ENCODE measurements at regions not wholly inside any gene's neighbourhood (a gene's known extent, or its start where the extent isn't known, plus 50 kb on each side); places are given as distances from the start of the nearest gene placed in this dataset.
"Not testable (repeated sequence)": the region's sequence is repeated elsewhere in the genome, so short reads cannot be mapped to it uniquely, and the experiment has no call there.

GRCh38 chr6:165776691-165777090 lies 113.7 kb upstream of the PDE10A start:
- no peak for DNase-seq

- no peak for DNase-seq
Measured at GRCh38 chr6:165775721-165776120, 112.7 kb upstream of the PDE10A start.

GRCh38 chr6:165774903-165775601 lies 112.0 kb upstream of the PDE10A start:
- no peak for DNase-seq

- DNase-seq, result no peak
Measured at GRCh38 chr6:165770397-165771082, 107.5 kb upstream of the PDE10A start.

GRCh38 chr6:165769884-165770283 lies 106.8 kb upstream of the PDE10A start:
- DNase-seq, result no peak

- DNase-seq, result no peak
Measured at GRCh38 chr6:165769401-165769800, 106.4 kb upstream of the PDE10A start.

- no peak for DNase-seq
Measured at GRCh38 chr6:165768961-165769360, 105.9 kb upstream of the PDE10A start.

GRCh38 chr6:165767228-165767627 lies 104.2 kb upstream of the PDE10A start:
- DNase-seq, result no peak

- no peak for DNase-seq
Measured at GRCh38 chr6:165766457-165766856, 103.4 kb upstream of the PDE10A start.

GRCh38 chr6:165766026-165766425 lies 103.0 kb upstream of the PDE10A start:
- no peak for DNase-seq

GRCh38 chr6:165765256-165765655 lies 102.2 kb upstream of the PDE10A start:
- DNase-seq, result not testable (repeated sequence)

GRCh38 chr6:165762876-165763275 lies 99.8 kb upstream of the PDE10A start:
- no peak for DNase-seq

- DNase-seq, result no peak
Measured at GRCh38 chr6:165762125-165762524, 99.1 kb upstream of the PDE10A start.

GRCh38 chr6:165760803-165761185 lies 97.8 kb upstream of the PDE10A start:
- no peak for DNase-seq

- no peak for DNase-seq
Measured at GRCh38 chr6:165760126-165760802, 97.2 kb upstream of the PDE10A start.

GRCh38 chr6:165758441-165758840 lies 95.4 kb upstream of the PDE10A start:
- DNase-seq, result no peak

GRCh38 chr6:165755583-165755982 lies 92.5 kb upstream of the PDE10A start:
- DNase-seq, result no peak

- DNase-seq, result no peak
Measured at GRCh38 chr6:165753506-165753905, 90.5 kb upstream of the PDE10A start.

GRCh38 chr6:165752451-165752850 lies 89.4 kb upstream of the PDE10A start:
- DNase-seq, result no peak

GRCh38 chr6:165751486-165751885 lies 88.4 kb upstream of the PDE10A start:
- no peak for DNase-seq

GRCh38 chr6:165749163-165749562 lies 86.1 kb upstream of the PDE10A start:
- no peak for DNase-seq

GRCh38 chr6:165748390-165748789 lies 85.3 kb upstream of the PDE10A start:
- DNase-seq, result no peak

GRCh38 chr6:165747963-165748362 lies 84.9 kb upstream of the PDE10A start:
- DNase-seq, result no peak

GRCh38 chr6:165746331-165746730 lies 83.3 kb upstream of the PDE10A start:
- no peak for DNase-seq

Data from occipital lobe (tissue), 1 donor.